K562 (cell line): ENCODE measurements at regions not wholly inside any gene's neighbourhood (a gene's known extent, or its start where the extent isn't known, plus 50 kb on each side); places are given as distances from the start of the nearest gene placed in this dataset.

ENCODE experiments used
- BRD9 ChIP-seq: fragments of 450-650 bp; IDR thresholded peaks from 2 replicates; pipeline ENCODE4 v1.6.1; 2018; ENCODE audit warnings: low read depth; ENCODE audit not compliant: partially characterized antibody
- ESRRA ChIP-seq: fragments of 450-650 bp; IDR thresholded peaks from 2 replicates; pipeline ENCODE4 v1.6.1; 2014; ENCODE audit warnings: low read depth, mild to moderate bottlenecking, moderate library complexity, borderline replicate concordance
- EZH2 ChIP-seq: IDR thresholded peaks from 2 replicates; pipeline ENCODE4 v1.6.1; 2012; ENCODE audit warnings: low read depth, mild to moderate bottlenecking, inconsistent platforms, low read length, borderline replicate concordance
- IRF2 ChIP-seq: sonication (generic); formaldehyde crosslinking; IDR thresholded peaks from 2 replicates; pipeline ENCODE4 v1.8.1; 2022; ENCODE audit warnings: mild to moderate bottlenecking, missing genetic modification reagents
- ZNF143 ChIP-seq: sonication (generic); formaldehyde crosslinking; IDR thresholded peaks from 2 replicates; pipeline ENCODE4 v1.9.0; 2022; ENCODE audit warnings: mild to moderate bottlenecking, missing genetic modification reagents
- TF ChIP-seq, protein P1 (sequence below), 2 experiments: fragments of 450-650 bp in 1 of 2; sonication (generic) in 1 of 2; formaldehyde crosslinking in 1 of 2; IDR thresholded peaks; 2 replicates each; pipeline versions ENCODE4 v1.7.1 to v1.9.0; 2016 to 2022; ENCODE audit warnings: inconsistent platforms in 1 of 2, mild to moderate bottlenecking in 1 of 2, missing genetic modification reagents in 1 of 2
- TF ChIP-seq, protein P2 (sequence below): fragments of 250-450 bp; sonication (Bioruptor Pico); IDR thresholded peaks from 2 replicates; pipeline ENCODE4 v1.5.0; 2020; ENCODE audit warnings: mild to moderate bottlenecking
- TF ChIP-seq, protein P3 (sequence below): fragments of 450-650 bp; IDR thresholded peaks from 2 replicates; pipeline ENCODE4 v1.6.1; 2018; ENCODE audit not compliant: partially characterized antibody
- TF ChIP-seq, protein P4 (sequence below): conservative IDR thresholded peaks from 2 replicates; pipeline ENCODE4 v1.6.1; 2011; ENCODE audit warnings: low read depth, mild to moderate bottlenecking, low read length; ENCODE audit not compliant: control insufficient read depth

DNA sequence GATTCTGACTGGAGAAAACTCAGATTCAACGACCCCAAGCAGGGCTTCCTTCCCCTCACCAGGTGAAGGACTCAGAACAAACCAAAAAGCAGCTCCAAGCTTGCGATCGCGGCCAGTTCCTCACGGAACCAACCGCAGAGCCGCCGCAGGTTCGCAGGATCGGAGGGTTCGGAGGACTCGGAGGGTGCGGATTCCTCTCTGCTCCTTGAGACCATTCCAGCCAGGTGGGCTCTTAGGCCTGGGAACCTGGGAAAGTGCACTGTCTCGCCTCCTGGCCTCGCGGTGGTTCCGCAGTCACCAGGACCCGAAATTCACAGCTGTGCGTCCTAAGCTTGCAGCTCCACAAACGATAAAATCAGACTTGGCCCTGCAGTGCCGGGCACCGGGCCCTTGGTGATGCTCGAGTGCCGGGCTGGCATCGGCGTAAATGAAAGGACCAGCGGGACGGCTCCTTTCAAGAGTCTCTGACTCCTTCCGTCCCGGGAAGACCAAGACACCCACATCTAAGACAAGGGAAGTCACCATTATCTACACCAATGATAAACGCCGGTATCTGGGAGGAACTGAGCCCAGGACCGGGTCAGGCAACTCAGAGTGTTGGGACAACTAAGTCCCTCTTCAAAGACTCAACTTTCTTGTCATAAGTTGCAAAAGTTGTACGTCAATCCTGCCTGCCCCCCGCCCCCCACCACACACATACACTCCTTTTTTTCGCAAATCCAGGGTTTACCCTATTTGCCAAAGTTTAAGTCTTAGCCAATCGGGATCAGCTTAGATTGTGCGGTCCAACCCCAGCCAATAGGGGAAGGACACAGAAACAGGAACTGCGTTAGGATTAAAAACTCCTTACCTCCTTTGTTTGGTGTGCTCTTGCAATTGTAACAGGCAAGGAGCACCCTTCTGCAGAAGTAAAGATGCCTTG is 69.8 kb upstream of the PRSS16 start (continued):
- TF ChIP-seq, protein P1, sequence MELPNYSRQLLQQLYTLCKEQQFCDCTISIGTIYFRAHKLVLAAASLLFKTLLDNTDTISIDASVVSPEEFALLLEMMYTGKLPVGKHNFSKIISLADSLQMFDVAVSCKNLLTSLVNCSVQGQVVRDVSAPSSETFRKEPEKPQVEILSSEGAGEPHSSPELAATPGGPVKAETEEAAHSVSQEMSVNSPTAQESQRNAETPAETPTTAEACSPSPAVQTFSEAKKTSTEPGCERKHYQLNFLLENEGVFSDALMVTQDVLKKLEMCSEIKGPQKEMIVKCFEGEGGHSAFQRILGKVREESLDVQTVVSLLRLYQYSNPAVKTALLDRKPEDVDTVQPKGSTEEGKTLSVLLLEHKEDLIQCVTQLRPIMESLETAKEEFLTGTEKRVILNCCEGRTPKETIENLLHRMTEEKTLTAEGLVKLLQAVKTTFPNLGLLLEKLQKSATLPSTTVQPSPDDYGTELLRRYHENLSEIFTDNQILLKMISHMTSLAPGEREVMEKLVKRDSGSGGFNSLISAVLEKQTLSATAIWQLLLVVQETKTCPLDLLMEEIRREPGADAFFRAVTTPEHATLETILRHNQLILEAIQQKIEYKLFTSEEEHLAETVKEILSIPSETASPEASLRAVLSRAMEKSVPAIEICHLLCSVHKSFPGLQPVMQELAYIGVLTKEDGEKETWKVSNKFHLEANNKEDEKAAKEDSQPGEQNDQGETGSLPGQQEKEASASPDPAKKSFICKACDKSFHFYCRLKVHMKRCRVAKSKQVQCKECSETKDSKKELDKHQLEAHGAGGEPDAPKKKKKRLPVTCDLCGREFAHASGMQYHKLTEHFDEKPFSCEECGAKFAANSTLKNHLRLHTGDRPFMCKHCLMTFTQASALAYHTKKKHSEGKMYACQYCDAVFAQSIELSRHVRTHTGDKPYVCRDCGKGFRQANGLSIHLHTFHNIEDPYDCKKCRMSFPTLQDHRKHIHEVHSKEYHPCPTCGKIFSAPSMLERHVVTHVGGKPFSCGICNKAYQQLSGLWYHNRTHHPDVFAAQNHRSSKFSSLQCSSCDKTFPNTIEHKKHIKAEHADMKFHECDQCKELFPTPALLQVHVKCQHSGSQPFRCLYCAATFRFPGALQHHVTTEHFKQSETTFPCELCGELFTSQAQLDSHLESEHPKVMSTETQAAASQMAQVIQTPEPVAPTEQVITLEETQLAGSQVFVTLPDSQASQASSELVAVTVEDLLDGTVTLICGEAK (IDR thresholded peaks at IDR 0.05): peak; percentile 62; the same call in 1 of the 2 replicates
- TF ChIP-seq, protein P1 (CRISPR knock-in tag; IDR thresholded peaks at IDR 0.05): no peak
- TF ChIP-seq BRD9 (no peak), EZH2 (no peak), ESRRA (no peak), IRF2 (CRISPR knock-in tag) (no peak), ZNF143 (CRISPR knock-in tag) (no peak)
- TF ChIP-seq, protein P2, sequence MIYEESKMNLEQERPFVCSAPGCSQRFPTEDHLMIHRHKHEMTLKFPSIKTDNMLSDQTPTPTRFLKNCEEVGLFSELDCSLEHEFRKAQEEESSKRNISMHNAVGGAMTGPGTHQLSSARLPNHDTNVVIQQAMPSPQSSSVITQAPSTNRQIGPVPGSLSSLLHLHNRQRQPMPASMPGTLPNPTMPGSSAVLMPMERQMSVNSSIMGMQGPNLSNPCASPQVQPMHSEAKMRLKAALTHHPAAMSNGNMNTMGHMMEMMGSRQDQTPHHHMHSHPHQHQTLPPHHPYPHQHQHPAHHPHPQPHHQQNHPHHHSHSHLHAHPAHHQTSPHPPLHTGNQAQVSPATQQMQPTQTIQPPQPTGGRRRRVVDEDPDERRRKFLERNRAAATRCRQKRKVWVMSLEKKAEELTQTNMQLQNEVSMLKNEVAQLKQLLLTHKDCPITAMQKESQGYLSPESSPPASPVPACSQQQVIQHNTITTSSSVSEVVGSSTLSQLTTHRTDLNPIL (CRISPR knock-in tag): no peak
- TF ChIP-seq, protein P3, sequence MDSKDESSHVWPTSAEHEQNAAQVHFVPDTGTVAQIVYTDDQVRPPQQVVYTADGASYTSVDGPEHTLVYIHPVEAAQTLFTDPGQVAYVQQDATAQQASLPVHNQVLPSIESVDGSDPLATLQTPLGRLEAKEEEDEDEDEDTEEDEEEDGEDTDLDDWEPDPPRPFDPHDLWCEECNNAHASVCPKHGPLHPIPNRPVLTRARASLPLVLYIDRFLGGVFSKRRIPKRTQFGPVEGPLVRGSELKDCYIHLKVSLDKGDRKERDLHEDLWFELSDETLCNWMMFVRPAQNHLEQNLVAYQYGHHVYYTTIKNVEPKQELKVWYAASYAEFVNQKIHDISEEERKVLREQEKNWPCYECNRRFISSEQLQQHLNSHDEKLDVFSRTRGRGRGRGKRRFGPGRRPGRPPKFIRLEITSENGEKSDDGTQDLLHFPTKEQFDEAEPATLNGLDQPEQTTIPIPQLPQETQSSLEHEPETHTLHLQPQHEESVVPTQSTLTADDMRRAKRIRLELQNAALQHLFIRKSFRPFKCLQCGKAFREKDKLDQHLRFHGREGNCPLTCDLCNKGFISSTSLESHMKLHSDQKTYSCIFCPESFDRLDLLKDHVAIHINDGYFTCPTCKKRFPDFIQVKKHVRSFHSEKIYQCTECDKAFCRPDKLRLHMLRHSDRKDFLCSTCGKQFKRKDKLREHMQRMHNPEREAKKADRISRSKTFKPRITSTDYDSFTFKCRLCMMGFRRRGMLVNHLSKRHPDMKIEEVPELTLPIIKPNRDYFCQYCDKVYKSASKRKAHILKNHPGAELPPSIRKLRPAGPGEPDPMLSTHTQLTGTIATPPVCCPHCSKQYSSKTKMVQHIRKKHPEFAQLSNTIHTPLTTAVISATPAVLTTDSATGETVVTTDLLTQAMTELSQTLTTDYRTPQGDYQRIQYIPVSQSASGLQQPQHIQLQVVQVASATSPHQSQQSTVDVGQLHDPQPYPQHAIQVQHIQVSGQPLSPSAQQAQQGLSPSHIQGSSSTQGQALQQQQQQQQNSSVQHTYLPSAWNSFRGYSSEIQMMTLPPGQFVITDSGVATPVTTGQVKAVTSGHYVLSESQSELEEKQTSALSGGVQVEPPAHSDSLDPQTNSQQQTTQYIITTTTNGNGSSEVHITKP: peak; percentile 5
- TF ChIP-seq, protein P4, sequence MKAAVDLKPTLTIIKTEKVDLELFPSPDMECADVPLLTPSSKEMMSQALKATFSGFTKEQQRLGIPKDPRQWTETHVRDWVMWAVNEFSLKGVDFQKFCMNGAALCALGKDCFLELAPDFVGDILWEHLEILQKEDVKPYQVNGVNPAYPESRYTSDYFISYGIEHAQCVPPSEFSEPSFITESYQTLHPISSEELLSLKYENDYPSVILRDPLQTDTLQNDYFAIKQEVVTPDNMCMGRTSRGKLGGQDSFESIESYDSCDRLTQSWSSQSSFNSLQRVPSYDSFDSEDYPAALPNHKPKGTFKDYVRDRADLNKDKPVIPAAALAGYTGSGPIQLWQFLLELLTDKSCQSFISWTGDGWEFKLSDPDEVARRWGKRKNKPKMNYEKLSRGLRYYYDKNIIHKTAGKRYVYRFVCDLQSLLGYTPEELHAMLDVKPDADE: no peak; the same call in 1 of the 2 replicates
